ENCODE measurements at regions not wholly inside any gene's neighbourhood (a gene's known extent, or its start where the extent isn't known, plus 50 kb on each side); places are given as distances from the start of the nearest gene placed in this dataset.

DNA sequence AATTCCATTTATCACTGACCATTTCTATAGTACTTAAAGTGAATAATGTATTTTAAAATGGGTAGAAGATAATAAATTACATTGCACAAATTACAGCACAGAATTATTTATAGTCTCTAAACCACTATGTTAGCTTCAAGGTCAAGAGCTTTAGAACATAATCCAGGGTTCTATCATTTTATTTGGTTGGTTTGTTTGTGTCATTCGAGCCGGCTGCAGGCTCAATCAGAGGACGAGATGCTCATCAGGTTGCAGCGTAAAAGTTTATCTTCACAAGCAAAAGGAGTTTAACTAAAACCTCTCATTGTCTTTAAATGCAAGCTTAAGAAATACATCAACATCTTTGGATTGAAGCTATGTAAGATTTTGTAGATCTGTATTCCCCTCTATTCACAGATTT lies 523.8 kb downstream of the EFNA5 start:
- DNase-seq (ENCODE audit: low spot score) = no peak
- no peak overlapping the region for H3K4me3 Mint-ChIP-seq (ENCODE audit: unreplicated experiment)
- H3K36me3 Mint-ChIP-seq (ENCODE audit: low read depth, unreplicated experiment) = no peaks in the 10 kb centered on the region
- H3K27me3 Mint-ChIP-seq (ENCODE audit: unreplicated experiment) = no peaks in the 10 kb centered on the region
- H3K9me3 Mint-ChIP-seq (ENCODE audit: unreplicated experiment) = no peaks in the 10 kb centered on the region
- TF ChIP-seq, protein P1, sequence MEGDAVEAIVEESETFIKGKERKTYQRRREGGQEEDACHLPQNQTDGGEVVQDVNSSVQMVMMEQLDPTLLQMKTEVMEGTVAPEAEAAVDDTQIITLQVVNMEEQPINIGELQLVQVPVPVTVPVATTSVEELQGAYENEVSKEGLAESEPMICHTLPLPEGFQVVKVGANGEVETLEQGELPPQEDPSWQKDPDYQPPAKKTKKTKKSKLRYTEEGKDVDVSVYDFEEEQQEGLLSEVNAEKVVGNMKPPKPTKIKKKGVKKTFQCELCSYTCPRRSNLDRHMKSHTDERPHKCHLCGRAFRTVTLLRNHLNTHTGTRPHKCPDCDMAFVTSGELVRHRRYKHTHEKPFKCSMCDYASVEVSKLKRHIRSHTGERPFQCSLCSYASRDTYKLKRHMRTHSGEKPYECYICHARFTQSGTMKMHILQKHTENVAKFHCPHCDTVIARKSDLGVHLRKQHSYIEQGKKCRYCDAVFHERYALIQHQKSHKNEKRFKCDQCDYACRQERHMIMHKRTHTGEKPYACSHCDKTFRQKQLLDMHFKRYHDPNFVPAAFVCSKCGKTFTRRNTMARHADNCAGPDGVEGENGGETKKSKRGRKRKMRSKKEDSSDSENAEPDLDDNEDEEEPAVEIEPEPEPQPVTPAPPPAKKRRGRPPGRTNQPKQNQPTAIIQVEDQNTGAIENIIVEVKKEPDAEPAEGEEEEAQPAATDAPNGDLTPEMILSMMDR (IDR thresholded peaks at IDR 0.05; ENCODE audit: unreplicated experiment) = no peak
- H3K27ac Mint-ChIP-seq (ENCODE audit: unreplicated experiment) = no peak overlapping the region
- H3K4me1 Mint-ChIP-seq (ENCODE audit: unreplicated experiment) = no peaks in the 10 kb centered on the region

DNA sequence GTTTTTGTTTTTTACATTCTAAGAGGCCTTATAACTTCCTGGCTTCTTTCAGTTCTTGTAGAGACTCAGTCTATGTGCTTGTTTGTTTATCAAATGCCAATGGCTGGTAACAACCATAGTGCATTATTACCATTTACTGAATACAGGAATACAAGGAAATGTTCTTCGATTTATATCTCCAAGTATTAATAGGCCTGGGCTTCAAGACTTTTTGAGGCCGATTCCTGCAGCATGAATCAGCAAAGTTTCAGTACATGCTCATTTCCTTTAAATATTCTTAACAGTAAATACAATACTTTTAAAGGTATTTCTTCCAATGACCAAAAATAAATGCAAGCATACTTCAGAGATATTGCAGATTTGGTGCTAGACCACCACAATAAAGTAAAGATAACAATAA lies 535.3 kb downstream of the EFNA5 start:
- no peak overlapping the region for H3K4me3 Mint-ChIP-seq (ENCODE audit: unreplicated experiment)
- no peaks in the 10 kb centered on the region for H3K36me3 Mint-ChIP-seq (ENCODE audit: low read depth, unreplicated experiment)
- TF ChIP-seq, protein P1 (IDR thresholded peaks at IDR 0.05; ENCODE audit: unreplicated experiment) = no peak
- no peaks in the 10 kb centered on the region for H3K4me1 Mint-ChIP-seq (ENCODE audit: unreplicated experiment)
- no peaks in the 10 kb centered on the region for H3K9me3 Mint-ChIP-seq (ENCODE audit: unreplicated experiment)
- H3K27ac Mint-ChIP-seq (ENCODE audit: unreplicated experiment) = no peak overlapping the region
- no peaks in the 10 kb centered on the region for H3K27me3 Mint-ChIP-seq (ENCODE audit: unreplicated experiment)
- DNase-seq (ENCODE audit: low spot score) = no peak

DNA sequence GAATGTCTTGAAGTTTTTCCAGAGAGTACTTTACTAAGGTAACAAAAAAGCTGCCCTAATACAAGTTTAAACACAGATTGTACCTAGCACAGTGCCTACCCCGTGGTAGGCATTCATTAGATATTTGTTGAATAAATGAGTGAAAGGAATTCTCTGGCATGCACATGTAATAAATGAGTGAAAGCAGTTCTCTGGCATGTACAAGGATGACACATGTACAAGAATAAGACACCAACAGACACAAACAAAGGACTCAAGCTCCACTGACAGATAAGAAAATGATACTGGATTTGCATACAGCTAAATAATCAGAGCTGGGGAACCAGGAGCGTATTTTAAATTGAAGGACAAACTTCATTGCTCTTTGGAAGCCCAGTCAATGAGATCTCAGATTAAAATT lies 535.8 kb downstream of the EFNA5 start:
- H3K9me3 Mint-ChIP-seq (ENCODE audit: unreplicated experiment) = no peaks in the 10 kb centered on the region
- TF ChIP-seq, protein P1 (IDR thresholded peaks at IDR 0.05; ENCODE audit: unreplicated experiment) = no peak
- H3K4me1 Mint-ChIP-seq (ENCODE audit: unreplicated experiment) = no peaks in the 10 kb centered on the region
- no peak overlapping the region for H3K4me3 Mint-ChIP-seq (ENCODE audit: unreplicated experiment)
- no peaks in the 10 kb centered on the region for H3K36me3 Mint-ChIP-seq (ENCODE audit: low read depth, unreplicated experiment)
- no peaks in the 10 kb centered on the region for H3K27me3 Mint-ChIP-seq (ENCODE audit: unreplicated experiment)
- H3K27ac Mint-ChIP-seq (ENCODE audit: unreplicated experiment) = no peak overlapping the region
- no peak for DNase-seq (ENCODE audit: low spot score)

DNA sequence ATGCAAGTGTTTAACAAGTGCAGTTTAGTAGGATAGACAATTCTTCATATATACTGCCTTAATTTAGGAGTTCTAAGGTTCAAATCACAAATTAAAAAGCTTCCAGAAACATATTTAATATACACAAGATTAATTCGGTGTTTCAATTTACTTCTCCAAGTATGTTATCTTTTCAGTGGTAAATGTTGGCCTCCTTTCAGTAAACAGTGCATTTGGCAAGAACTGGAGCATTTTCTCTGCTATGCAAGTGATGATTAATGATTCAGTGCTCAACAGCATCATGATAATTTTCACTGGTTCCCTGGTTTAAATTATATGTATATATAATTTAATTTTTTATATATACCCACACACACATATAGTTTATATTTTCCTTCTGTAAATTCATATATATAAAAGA lies 541.7 kb downstream of the EFNA5 start:
- H3K9me3 Mint-ChIP-seq (ENCODE audit: unreplicated experiment) = no peaks in the 10 kb centered on the region
- TF ChIP-seq, protein P1 (IDR thresholded peaks at IDR 0.05; ENCODE audit: unreplicated experiment) = no peak

DNA sequence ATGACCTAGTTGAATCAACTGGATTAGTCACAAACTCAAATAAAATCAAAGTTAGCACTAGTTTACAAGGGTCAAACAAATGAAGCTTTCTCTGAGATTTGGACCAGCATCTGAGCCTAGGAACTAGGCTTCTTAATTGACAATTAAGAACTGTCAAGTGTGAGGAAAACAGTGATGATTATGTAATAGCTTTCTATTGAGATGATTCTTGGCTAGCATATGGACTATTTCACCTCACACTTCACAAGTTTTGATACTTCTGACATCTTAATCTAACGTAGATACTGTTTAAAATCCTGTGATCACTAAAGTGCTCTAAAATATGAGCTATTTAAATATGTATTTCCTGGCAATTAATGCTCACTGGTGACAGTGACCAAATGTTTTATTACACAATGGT lies 542.9 kb downstream of the EFNA5 start:
- Mint-ChIP-seq H3K4me1 (ENCODE audit: unreplicated experiment) (no peaks in the 10 kb centered on the region), H3K36me3 (ENCODE audit: low read depth, unreplicated experiment) (no peaks in the 10 kb centered on the region), H3K9me3 (ENCODE audit: unreplicated experiment) (no peaks in the 10 kb centered on the region), H3K27ac (ENCODE audit: unreplicated experiment) (no peak overlapping the region), H3K27me3 (ENCODE audit: unreplicated experiment) (no peaks in the 10 kb centered on the region), H3K4me3 (ENCODE audit: unreplicated experiment) (no peak overlapping the region)
- no peak for DNase-seq (ENCODE audit: low spot score)
- TF ChIP-seq, protein P1 (IDR thresholded peaks at IDR 0.05; ENCODE audit: unreplicated experiment) = no peak

More for the DNA sequence above, 541.7 kb downstream of the EFNA5 start:
- no peaks in the 10 kb centered on the region for H3K27me3 Mint-ChIP-seq (ENCODE audit: unreplicated experiment)
- no peaks in the 10 kb centered on the region for H3K36me3 Mint-ChIP-seq (ENCODE audit: low read depth, unreplicated experiment)
- no peak overlapping the region for H3K4me3 Mint-ChIP-seq (ENCODE audit: unreplicated experiment)
- H3K27ac Mint-ChIP-seq (ENCODE audit: unreplicated experiment) = no peak overlapping the region
- DNase-seq (ENCODE audit: low spot score) = no peak
- H3K4me1 Mint-ChIP-seq (ENCODE audit: unreplicated experiment) = no peaks in the 10 kb centered on the region

Measured in endothelial cell (in vitro differentiated cells).